ENCODE measurements at regions not wholly inside any gene's neighbourhood (a gene's known extent, or its start where the extent isn't known, plus 50 kb on each side); places are given as distances from the start of the nearest gene placed in this dataset.

DNA sequence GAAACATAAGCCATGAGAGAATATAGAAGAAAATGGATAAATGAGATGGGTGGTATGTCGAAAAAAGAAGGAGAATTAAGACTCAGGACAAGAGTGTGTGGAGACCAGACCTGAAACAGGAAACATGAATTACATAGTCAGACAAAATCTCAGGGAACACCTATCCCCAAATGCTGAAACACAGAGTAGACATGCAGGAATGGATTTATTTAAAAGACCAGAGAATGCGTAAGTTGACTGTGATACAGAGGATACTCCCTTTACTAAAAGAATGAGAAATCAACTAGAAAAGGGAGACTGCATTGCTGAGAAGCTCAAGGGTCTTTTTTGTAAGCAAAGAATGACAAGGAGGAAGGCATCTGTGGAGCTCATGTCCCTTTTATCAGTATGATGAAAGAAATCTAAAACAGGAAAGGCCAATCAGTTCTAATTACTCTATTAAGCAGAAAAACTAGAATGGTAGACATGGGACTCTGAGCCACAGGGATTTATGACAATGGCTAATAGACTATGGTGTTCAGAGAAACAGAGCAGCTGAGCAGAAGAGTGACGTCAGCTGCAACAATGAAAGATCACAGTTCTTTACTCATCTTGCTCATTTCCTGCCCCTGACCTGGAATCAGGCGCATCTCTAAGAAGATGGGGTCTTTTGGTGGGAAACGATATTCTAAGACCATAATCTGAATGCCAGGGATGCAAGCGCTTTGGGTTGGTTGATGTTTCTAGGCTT lies 138.9 kb upstream of the DHRS4 start:
- ATAC-seq (ENCODE audit: low FRiP score) (no peak), DNase-seq (no peak)
- 84 to 85% methylated on average over 6 of the region's 6 CpGs for WGBS, 2 donors
- H3K27ac ChIP-seq (ENCODE audit: low read depth in 1 of 2, low read length in 2 of 2): no peak overlapping the region
- H3K9me3 ChIP-seq (ENCODE audit: control insufficient read depth, low read length): peaks cover 11% of the 10 kb centered on the region
- intact Hi-C loops (cut with DNase I): no loop called here
- H3K27me3 ChIP-seq (ENCODE audit: control insufficient read depth in 1 of 2, insufficient read depth in 2 of 2, low read length in 1 of 2): peaks cover 0 to 1% of the 10 kb centered on the region in 2 donors
- H3K4me3 ChIP-seq (ENCODE audit: low read length in 2 of 2): no peak overlapping the region
- no peaks in the 10 kb centered on the region for H3K4me1 ChIP-seq (ENCODE audit: control insufficient read depth in 1 of 2, insufficient read depth in 2 of 2, low read length in 2 of 2)
- H3K36me3 ChIP-seq (ENCODE audit: control insufficient read depth in 1 of 2, insufficient read depth in 2 of 2, low read length in 1 of 2): no peaks in the 10 kb centered on the region

DNA sequence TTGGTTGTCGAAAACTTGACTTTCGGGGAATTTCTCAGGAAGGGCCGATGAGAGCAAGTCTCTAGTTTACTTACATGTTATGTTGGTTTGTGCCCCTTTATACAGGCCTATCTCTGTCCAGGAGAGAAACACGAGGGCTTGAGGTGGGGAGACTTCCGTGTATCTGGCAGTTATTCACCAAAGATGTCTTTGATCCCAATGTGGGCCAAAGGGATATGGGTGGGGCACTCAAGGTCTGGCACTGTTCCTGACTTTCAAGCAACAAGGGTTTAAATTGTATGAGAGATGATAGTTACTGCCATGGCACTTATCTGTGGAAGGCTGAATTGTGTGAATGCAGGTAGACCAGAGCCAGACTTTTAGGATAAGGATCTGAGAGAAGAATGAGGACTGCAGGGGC lies 137.2 kb upstream of the DHRS4 start:
- H3K4me3 ChIP-seq (ENCODE audit: low read length in 2 of 2): no peak overlapping the region
- DNase-seq (no peak), ATAC-seq (ENCODE audit: low FRiP score) (no peak)
- WGBS, 2 donors: 85 to 90% methylated on average over 5 of the region's 5 CpGs
- H3K4me1 ChIP-seq (ENCODE audit: control insufficient read depth in 1 of 2, insufficient read depth in 2 of 2, low read length in 2 of 2): no peaks in the 10 kb centered on the region
- intact Hi-C loops (cut with DNase I): no loop called here
- H3K27ac ChIP-seq (ENCODE audit: low read depth in 1 of 2, low read length in 2 of 2): no peak overlapping the region
- H3K36me3 ChIP-seq (ENCODE audit: control insufficient read depth in 1 of 2, insufficient read depth in 2 of 2, low read length in 1 of 2): no peaks in the 10 kb centered on the region
- peaks cover 0 to 1% of the 10 kb centered on the region in 2 donors for H3K27me3 ChIP-seq (ENCODE audit: control insufficient read depth in 1 of 2, insufficient read depth in 2 of 2, low read length in 1 of 2)
- peaks cover 11% of the 10 kb centered on the region for H3K9me3 ChIP-seq (ENCODE audit: control insufficient read depth, low read length)

DNA sequence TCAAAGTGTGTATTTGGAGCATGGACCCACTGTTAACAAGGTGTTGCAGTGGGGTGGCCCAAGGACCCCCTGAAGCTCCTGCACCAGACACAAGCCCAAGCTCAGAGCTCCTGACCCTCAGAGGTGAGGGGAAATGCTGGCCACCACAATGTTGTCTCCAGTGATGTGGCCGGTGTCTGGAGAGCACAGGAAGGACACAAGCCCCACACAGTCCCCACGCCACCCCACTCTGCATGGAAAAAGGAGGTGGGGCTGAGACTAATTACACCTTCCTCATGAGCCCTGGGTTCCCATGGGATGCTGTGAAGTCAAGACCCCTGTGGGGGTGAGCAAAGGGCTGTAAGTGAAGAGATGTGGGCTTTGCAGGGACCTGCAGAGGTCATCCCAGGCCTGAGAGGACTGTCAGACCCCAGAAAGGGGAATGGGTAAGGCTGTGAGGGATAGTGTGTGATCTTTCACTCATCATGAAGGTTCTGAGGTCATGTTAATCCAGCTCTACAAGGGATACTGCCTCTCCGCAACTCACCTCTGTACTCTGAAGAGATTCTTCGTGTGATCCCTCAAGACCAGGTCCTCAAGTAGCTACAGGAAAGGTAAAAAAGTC lies 136.3 kb upstream of the DHRS4 start:
- ATAC-seq (ENCODE audit: low FRiP score) (peak; percentile 29), DNase-seq (no peak)
- H3K4me1 ChIP-seq (ENCODE audit: control insufficient read depth in 1 of 2, insufficient read depth in 2 of 2, low read length in 2 of 2): no peaks in the 10 kb centered on the region
- H3K27me3 ChIP-seq (ENCODE audit: control insufficient read depth in 1 of 2, insufficient read depth in 2 of 2, low read length in 1 of 2): no peaks in the 10 kb centered on the region
- WGBS, 2 donors: 54 to 55% methylated on average over 4 of the region's 4 CpGs
- H3K27ac ChIP-seq (ENCODE audit: low read depth in 1 of 2, low read length in 2 of 2): no peak overlapping the region
- no peak overlapping the region for H3K4me3 ChIP-seq (ENCODE audit: low read length in 2 of 2)
- H3K36me3 ChIP-seq (ENCODE audit: control insufficient read depth in 1 of 2, insufficient read depth in 2 of 2, low read length in 1 of 2): no peaks in the 10 kb centered on the region
- intact Hi-C loops (cut with DNase I): no loop called here
- H3K9me3 ChIP-seq (ENCODE audit: control insufficient read depth, low read length): peaks cover 11% of the 10 kb centered on the region

DNA sequence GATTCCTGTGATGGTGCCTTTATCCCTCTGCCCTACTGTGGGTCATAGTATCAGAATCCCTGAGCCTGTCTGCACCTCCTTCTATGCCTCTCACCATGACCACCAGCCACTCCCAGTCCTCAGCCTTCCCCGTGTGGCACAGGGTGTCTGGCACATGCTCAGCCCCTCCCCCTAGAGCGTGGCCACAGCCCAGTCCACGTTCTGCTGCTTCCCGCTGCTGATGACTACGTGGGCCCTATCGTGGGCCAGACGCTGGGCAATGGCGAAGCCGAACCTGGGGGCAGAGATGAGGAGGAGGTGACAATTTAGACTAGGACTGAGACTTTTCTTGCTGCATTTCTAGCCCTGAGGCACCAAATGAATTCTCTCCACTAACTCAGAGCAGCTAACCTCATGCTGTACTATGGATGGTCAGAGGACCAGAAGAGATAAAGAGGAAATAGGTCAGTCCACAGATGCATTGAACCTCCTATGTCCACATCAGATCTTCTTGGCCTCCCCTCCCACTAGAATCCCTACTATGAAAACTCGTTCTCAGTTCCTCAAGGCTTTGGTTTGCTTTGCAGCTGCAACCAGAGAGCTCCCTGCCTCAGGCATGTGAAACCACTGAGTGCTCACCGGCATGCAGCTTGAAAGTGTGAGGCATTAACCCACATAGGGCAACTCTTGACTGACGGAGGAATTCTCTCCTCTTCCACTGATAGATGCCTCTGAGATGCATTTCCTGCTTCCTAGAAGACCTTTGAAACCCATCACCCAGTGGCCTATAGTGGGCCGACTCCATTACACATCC lies 126.3 kb upstream of the DHRS4 start:
- DNase-seq: no peak
- no peak overlapping the region for H3K27ac ChIP-seq (ENCODE audit: low read depth in 1 of 2, low read length in 2 of 2)
- no peak overlapping the region for H3K4me3 ChIP-seq (ENCODE audit: low read length in 2 of 2)
- intact Hi-C loops (cut with DNase I): no loop called here
- no peaks in the 10 kb centered on the region for H3K27me3 ChIP-seq (ENCODE audit: control insufficient read depth in 1 of 2, insufficient read depth in 2 of 2, low read length in 1 of 2)
- no peak for ATAC-seq (ENCODE audit: low FRiP score)
- WGBS, 2 donors: 88 to 90% methylated on average over 13 of the region's 13 CpGs
- H3K9me3 ChIP-seq (ENCODE audit: control insufficient read depth, low read length): no peaks in the 10 kb centered on the region
- no peaks in the 10 kb centered on the region for H3K4me1 ChIP-seq (ENCODE audit: control insufficient read depth in 1 of 2, insufficient read depth in 2 of 2, low read length in 2 of 2)
- H3K36me3 ChIP-seq (ENCODE audit: control insufficient read depth in 1 of 2, insufficient read depth in 2 of 2, low read length in 1 of 2): no peaks in the 10 kb centered on the region

DNA sequence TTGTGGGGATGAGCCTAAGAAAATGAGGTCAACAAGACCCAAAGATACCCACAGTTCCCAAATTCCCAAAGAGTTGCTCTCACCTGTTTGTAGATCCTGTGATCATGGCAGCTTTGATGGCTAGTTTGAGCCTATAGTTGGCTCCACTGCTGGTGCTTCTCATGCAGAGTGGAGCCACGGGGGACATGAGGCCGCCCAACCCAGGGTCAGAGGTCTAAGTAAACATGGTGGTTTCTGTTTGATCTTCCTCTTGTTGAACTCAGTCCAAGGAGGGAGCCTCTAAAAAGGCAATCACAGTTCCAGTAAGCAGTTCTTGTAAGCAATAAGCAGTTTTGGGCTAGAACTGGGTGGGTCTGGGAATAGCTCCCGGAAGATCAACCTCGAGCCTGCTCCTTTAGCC lies 125.6 kb upstream of the DHRS4 start:
- H3K4me3 ChIP-seq (ENCODE audit: low read length in 2 of 2): no peak overlapping the region
- DNase-seq (no peak), ATAC-seq (ENCODE audit: low FRiP score) (no peak)
- no peaks in the 10 kb centered on the region for H3K27me3 ChIP-seq (ENCODE audit: control insufficient read depth in 1 of 2, insufficient read depth in 2 of 2, low read length in 1 of 2)
- H3K36me3 ChIP-seq (ENCODE audit: control insufficient read depth in 1 of 2, insufficient read depth in 2 of 2, low read length in 1 of 2): no peaks in the 10 kb centered on the region
- H3K4me1 ChIP-seq (ENCODE audit: control insufficient read depth in 1 of 2, insufficient read depth in 2 of 2, low read length in 2 of 2): no peaks in the 10 kb centered on the region
- intact Hi-C loops (cut with DNase I): no loop called here
- H3K9me3 ChIP-seq (ENCODE audit: control insufficient read depth, low read length): no peaks in the 10 kb centered on the region
- 76 to 78% methylated on average over 4 of the region's 4 CpGs for WGBS, 2 donors
- no peak overlapping the region for H3K27ac ChIP-seq (ENCODE audit: low read depth in 1 of 2, low read length in 2 of 2)

DNA sequence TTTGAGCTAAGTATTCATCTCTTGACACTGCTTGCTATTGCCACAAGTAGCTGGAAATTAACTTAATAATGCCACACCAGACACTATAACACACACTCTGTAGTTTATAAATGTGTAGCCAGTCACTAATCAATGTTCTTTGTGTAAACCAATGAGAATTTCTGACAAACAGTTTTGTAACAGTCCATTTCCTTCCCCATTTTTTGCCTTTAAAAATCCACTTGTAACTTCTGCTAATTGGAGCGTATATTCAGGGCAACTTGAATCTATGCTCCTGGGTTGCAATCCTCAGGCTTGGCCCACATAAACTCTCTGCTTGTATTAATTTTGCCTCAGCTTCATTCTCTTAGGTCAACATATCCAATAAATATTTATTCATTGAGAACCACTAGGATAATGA lies 125.0 kb upstream of the DHRS4 start:
- DNase-seq (no peak), ATAC-seq (ENCODE audit: low FRiP score) (no peak)
- intact Hi-C loops (cut with DNase I): no loop called here
- WGBS, 2 donors: 90 to 95% methylated on average over 1 of the region's 1 CpG
- Histone ChIP-seq H3K4me3 (ENCODE audit: low read length in 2 of 2) (no peak overlapping the region), H3K27ac (ENCODE audit: low read depth in 1 of 2, low read length in 2 of 2) (no peak overlapping the region), H3K36me3 (ENCODE audit: control insufficient read depth in 1 of 2, insufficient read depth in 2 of 2, low read length in 1 of 2) (no peaks in the 10 kb centered on the region), H3K4me1 (ENCODE audit: control insufficient read depth in 1 of 2, insufficient read depth in 2 of 2, low read length in 2 of 2) (no peaks in the 10 kb centered on the region), H3K9me3 (ENCODE audit: control insufficient read depth, low read length) (no peaks in the 10 kb centered on the region), H3K27me3 (ENCODE audit: control insufficient read depth in 1 of 2, insufficient read depth in 2 of 2, low read length in 1 of 2) (no peaks in the 10 kb centered on the region)

DNA sequence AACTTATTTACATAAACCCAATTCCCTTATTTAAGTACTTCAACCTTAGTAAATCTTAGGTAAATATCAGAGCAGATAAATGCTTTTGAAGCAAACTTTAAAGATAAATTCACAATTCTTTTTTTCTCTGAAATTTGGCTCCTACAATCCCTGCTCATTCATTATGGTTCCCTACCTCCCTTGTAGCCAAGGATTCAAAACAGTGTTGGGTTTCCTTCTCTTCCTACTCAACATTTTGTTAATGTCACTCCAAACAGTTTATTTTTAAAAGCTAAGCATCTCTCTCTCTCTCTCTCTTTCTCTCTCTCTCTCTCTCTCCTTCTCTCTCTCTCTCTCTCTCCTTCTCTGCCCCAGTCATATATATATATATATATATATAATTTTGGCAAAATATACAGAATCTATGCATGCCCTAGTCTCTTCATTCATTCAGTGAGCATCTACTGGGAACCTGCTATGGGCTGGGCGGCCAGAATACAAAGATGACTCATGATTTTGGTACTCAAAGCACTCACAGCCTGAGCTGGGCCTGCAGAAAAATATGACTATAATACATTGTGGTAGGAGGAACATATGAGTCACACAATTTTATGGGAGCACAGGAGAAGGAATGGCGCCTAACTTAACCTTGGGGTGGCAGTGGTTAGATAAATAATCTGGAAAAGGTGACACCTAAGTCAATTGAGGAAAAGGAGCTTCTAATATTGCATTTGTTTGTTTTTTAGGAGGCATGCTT lies 123.7 kb upstream of the DHRS4 start:
- no peak overlapping the region for H3K27ac ChIP-seq (ENCODE audit: low read depth in 1 of 2, low read length in 2 of 2)
- no peaks in the 10 kb centered on the region for H3K27me3 ChIP-seq (ENCODE audit: control insufficient read depth in 1 of 2, insufficient read depth in 2 of 2, low read length in 1 of 2)
- H3K36me3 ChIP-seq (ENCODE audit: control insufficient read depth in 1 of 2, insufficient read depth in 2 of 2, low read length in 1 of 2): no peaks in the 10 kb centered on the region
- H3K4me3 ChIP-seq (ENCODE audit: low read length in 2 of 2): no peak overlapping the region
- H3K9me3 ChIP-seq (ENCODE audit: control insufficient read depth, low read length): no peaks in the 10 kb centered on the region
- intact Hi-C loops (cut with DNase I): no loop called here
- H3K4me1 ChIP-seq (ENCODE audit: control insufficient read depth in 1 of 2, insufficient read depth in 2 of 2, low read length in 2 of 2): no peaks in the 10 kb centered on the region
- WGBS, 2 donors: 8 to 12% methylated on average over 2 of the region's 2 CpGs
- DNase-seq (peak in 1 of 2 donors; percentile 59), ATAC-seq (ENCODE audit: low FRiP score) (peak; percentile 70)

DNA sequence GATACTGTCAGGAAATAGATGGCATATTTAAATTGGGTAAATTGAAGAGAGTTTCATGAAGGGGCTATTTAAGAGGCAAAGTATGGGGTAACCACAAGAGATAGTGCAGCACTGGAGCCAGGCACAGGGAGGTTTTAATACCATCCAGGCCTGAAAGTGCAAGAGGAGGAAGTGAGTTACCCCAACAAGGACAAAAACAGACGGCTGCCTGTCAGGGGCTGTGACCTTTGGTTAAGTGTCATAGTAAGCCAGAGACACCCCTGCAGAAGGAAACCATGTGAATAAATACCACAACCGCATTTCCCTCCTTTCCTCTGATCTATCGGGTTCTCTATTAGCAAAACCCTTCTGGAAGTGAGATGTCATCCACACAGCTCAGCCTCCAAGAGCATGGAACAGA lies 122.0 kb upstream of the DHRS4 start:
- intact Hi-C loops (cut with DNase I): no loop called here
- H3K36me3 ChIP-seq (ENCODE audit: control insufficient read depth in 1 of 2, insufficient read depth in 2 of 2, low read length in 1 of 2): no peaks in the 10 kb centered on the region
- no peak for DNase-seq
- H3K9me3 ChIP-seq (ENCODE audit: control insufficient read depth, low read length): no peaks in the 10 kb centered on the region
- H3K27ac ChIP-seq (ENCODE audit: low read depth in 1 of 2, low read length in 2 of 2): no peak overlapping the region
- H3K4me3 ChIP-seq (ENCODE audit: low read length in 2 of 2): no peak overlapping the region
- no peak for ATAC-seq (ENCODE audit: low FRiP score)
- no peaks in the 10 kb centered on the region for H3K27me3 ChIP-seq (ENCODE audit: control insufficient read depth in 1 of 2, insufficient read depth in 2 of 2, low read length in 1 of 2)
- no peaks in the 10 kb centered on the region for H3K4me1 ChIP-seq (ENCODE audit: control insufficient read depth in 1 of 2, insufficient read depth in 2 of 2, low read length in 2 of 2)
- 35 to 61% methylated on average over 3 of the region's 3 CpGs for WGBS, 2 donors

Data from aorta (tissue), 5 donors.